Inflammatory macrophage (primary cell): ENCODE measurements at regions not wholly inside any gene's neighbourhood (a gene's known extent, or its start where the extent isn't known, plus 50 kb on each side); places are given as distances from the start of the nearest gene placed in this dataset.

Source experiments
- DNase-seq, 2 donors: peaks; one replicate each; pipeline ENCODE4 v3.0.0-alpha.2; 2020 to 2022

- no peak for DNase-seq
Observed at GRCh38 chr10:3861795-3862194, 76.8 kb upstream of the KLF6 start.

- no peak for DNase-seq
Observed at GRCh38 chr10:3858051-3858845, 73.2 kb upstream of the KLF6 start.

GRCh38 chr10:3857318-3857717 is 72.3 kb upstream of the KLF6 start:
- DNase-seq, result no peak

GRCh38 chr10:3856593-3856992 is 71.6 kb upstream of the KLF6 start:
- no peak for DNase-seq

GRCh38 chr10:3853547-3854303 is 68.7 kb upstream of the KLF6 start:
- no peak for DNase-seq

GRCh38 chr10:3853016-3853415 is 68.0 kb upstream of the KLF6 start:
- DNase-seq, result no peak

GRCh38 chr10:3852147-3852904 is 67.3 kb upstream of the KLF6 start:
- DNase-seq, result peak; percentile 92 to 94

GRCh38 chr10:3850999-3851937 is 66.3 kb upstream of the KLF6 start:
- peak; percentile 90 to 98 for DNase-seq

GRCh38 chr10:3848775-3849635 is 64.0 kb upstream of the KLF6 start:
- DNase-seq, result peak; percentile 37 to 38

GRCh38 chr10:3848005-3848774 is 63.2 kb upstream of the KLF6 start:
- DNase-seq, result no peak

GRCh38 chr10:3846736-3847135 is 61.7 kb upstream of the KLF6 start:
- DNase-seq, result no peak

- no peak for DNase-seq
Observed at GRCh38 chr10:3844491-3845025, 59.5 kb upstream of the KLF6 start.

- peak; percentile 43 to 54 for DNase-seq
Observed at GRCh38 chr10:3838460-3839437, 53.7 kb upstream of the KLF6 start.

GRCh38 chr10:3837647-3838459 is 52.8 kb upstream of the KLF6 start:
- no peak for DNase-seq

GRCh38 chr10:3836222-3836820 is 51.3 kb upstream of the KLF6 start:
- no peak for DNase-seq

- peak; percentile 67 to 86 for DNase-seq
Observed at GRCh38 chr10:3835770-3836169, 50.8 kb upstream of the KLF6 start.

- peak in 1 of 2 donors; percentile 55 for DNase-seq
Observed at GRCh38 chr10:3834947-3835346, 49.9 kb upstream of the KLF6 start.
